ENCODE measurements at regions not wholly inside any gene's neighbourhood (a gene's known extent, or its start where the extent isn't known, plus 50 kb on each side); places are given as distances from the start of the nearest gene placed in this dataset.
"Not testable (repeated sequence)": the region's sequence is repeated elsewhere in the genome, so short reads cannot be mapped to it uniquely, and the experiment has no call there.

DNA sequence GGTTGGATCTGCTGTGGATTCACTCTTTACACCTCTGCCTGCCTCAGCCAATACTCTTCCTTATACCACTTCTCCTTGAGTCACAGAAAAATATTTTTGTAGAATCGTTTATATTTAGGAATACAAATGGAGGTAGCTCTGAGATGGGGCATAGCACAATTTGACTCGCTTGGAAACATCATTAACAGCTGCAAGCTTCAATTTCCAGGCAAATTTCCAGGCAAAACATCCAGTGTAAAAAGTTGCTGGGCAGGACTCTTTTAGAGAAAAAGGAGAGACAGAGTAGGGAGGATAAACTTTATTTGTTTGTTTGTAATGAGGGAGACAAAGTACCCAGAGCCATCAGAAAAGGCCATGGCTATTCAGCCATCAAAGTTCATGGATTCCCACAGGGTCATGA is 74.4 kb upstream of the SOX11 start:
- in situ Hi-C loops (cut with HindIII; ENCODE audit: low sequenced_read_pairs), result no loop called here

DNA sequence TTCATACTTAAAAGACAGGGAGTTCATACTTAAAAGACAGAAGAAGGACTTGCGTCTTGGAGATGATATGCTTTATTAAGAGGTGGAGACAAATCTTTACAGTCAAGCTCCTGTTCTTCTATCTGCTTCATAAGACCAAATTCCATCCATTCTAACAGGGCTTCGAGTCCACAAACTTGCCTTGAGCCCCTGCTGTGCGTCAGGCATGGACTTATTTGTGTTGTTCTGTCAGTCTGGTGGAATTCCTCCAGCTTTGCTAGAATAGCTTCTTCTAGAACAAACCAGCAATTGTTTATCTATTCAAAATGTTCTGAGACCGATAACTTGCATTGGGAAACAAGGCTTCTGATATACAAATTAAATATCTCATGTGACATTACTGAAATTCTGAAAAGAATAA is 73.9 kb upstream of the SOX11 start:
- in situ Hi-C loops (cut with HindIII; ENCODE audit: low sequenced_read_pairs), result no loop called here

- in situ Hi-C loops (cut with HindIII; ENCODE audit: low sequenced_read_pairs), result not testable (repeated sequence)
These were observed 66.6 kb upstream of the SOX11 start for GRCh38 chr2:5625556-5626065.

- in situ Hi-C loops (cut with HindIII; ENCODE audit: low sequenced_read_pairs), result not testable (repeated sequence)
These were observed 63.7 kb upstream of the SOX11 start for GRCh38 chr2:5628484-5628883.

DNA sequence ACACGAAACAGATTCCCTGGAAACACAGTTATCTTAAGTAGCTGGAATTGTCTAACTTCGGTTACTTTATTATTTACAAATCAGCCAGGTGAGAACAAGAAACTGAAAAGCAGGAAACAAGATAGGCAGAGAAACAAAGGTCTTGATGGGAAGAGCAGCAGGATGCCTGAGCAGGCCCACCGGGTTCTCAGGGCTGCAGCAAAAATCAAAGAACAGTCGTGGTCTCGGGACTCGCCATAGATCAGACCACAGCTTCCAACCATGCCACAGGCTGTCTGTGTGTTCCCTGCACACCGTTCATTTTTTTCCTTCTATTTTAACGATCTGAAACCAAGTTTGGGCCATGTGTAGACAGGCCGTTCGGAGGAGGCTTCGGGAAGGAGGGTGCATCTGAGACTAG is 62.7 kb upstream of the SOX11 start:
- in situ Hi-C loops (cut with HindIII; ENCODE audit: low sequenced_read_pairs), result not testable (repeated sequence)

- in situ Hi-C loops (cut with HindIII; ENCODE audit: low sequenced_read_pairs), result not testable (repeated sequence)
These were observed 55.1 kb upstream of the SOX11 start for GRCh38 chr2:5637051-5637450.

Data from endothelial cell of hepatic sinusoid (primary cell).